GM23338 (cell line): ENCODE measurements at regions not wholly inside any gene's neighbourhood (a gene's known extent, or its start where the extent isn't known, plus 50 kb on each side); places are given as distances from the start of the nearest gene placed in this dataset.

Experiments
- ATAC-seq: fragments of 200-7000 bp; cut with Tn5 transposase; 3 replicates; pipeline ENCODE4 v1.9.1; 2020
- DNase-seq: peaks from one replicate; pipeline ENCODE4 v3.0.0-alpha.2; 2015; ENCODE audit warnings: low spot score
- H2AFZ ChIP-seq: fragments of 200-600 bp; sonication (generic); 2 replicates; pipeline ENCODE4 v1.8.0; 2016; ENCODE audit warnings: antibody characterized with exemption, mild to moderate bottlenecking, moderate library complexity
- H3F3A ChIP-seq: fragments of 200-600 bp; sonication (generic); replicated peaks from 2 replicates; pipeline ENCODE4 v1.8.0; 2017; ENCODE audit warnings: antibody characterized with exemption, mixed run types, low read depth
- H3K27ac ChIP-seq: fragments of 200-600 bp; sonication (generic); 2 replicates; pipeline ENCODE4 v1.6.1; 2016; ENCODE audit warnings: low read depth
- H3K27me3 ChIP-seq: fragments of 200-600 bp; sonication (generic); 2 replicates; pipeline ENCODE4 v1.8.0; 2016; ENCODE audit warnings: mild to moderate bottlenecking, mixed run types, moderate library complexity; ENCODE audit not compliant: insufficient read depth
- H3K36me3 ChIP-seq: fragments of 200-600 bp; sonication (generic); 2 replicates; pipeline ENCODE4 v1.8.0; 2016; ENCODE audit warnings: mild to moderate bottlenecking; ENCODE audit not compliant: insufficient read depth
- H3K4me1 ChIP-seq: fragments of 200-600 bp; sonication (generic); 2 replicates; pipeline ENCODE4 v1.8.0; 2016; ENCODE audit warnings: mild to moderate bottlenecking, moderate library complexity; ENCODE audit not compliant: insufficient read depth
- H3K4me2 ChIP-seq: fragments of 200-600 bp; sonication (generic); 2 replicates; pipeline ENCODE4 v1.7.1; 2017; ENCODE audit warnings: mixed run types
- H3K4me3 ChIP-seq: fragments of 200-600 bp; sonication (generic); 2 replicates; pipeline ENCODE4 v1.6.1; 2016; ENCODE audit warnings: mixed run types
- H3K79me2 ChIP-seq: fragments of 200-600 bp; sonication (generic); replicated peaks from 2 replicates; pipeline ENCODE4 v1.8.0; 2017; ENCODE audit warnings: mild to moderate bottlenecking; ENCODE audit not compliant: insufficient read depth
- H3K9me2 ChIP-seq: fragments of 200-600 bp; sonication (generic); 2 replicates; pipeline ENCODE4 v1.8.0; 2017; ENCODE audit not compliant: insufficient read depth
- H4K20me1 ChIP-seq: fragments of 200-600 bp; sonication (generic); replicated peaks from 2 replicates; pipeline ENCODE4 v1.8.0; 2017; ENCODE audit warnings: mild to moderate bottlenecking; ENCODE audit not compliant: insufficient read depth
- H3K27ac Mint-ChIP-seq: 2 replicates; pipeline ENCODE4 v1.8.0; 2020; ENCODE audit warnings: inconsistent platforms, mild to moderate bottlenecking, moderate library complexity, mixed read lengths
- H3K27me3 Mint-ChIP-seq: 3 replicates; pipeline ENCODE4 v1.8.0; 2022; ENCODE audit warnings: low read depth, mild to moderate bottlenecking, moderate library complexity, mixed read lengths, inconsistent platforms; ENCODE audit not compliant: insufficient read depth, poor library complexity
- H3K36me3 Mint-ChIP-seq: 3 replicates; pipeline ENCODE4 v1.8.0; 2021; ENCODE audit warnings: low read depth, mild to moderate bottlenecking, inconsistent platforms, moderate library complexity, mixed read lengths
- H3K4me1 Mint-ChIP-seq: 3 replicates; pipeline ENCODE4 v1.8.0; 2020; ENCODE audit warnings: mild to moderate bottlenecking, inconsistent platforms, mixed read lengths
- H3K4me3 Mint-ChIP-seq: 3 replicates; pipeline ENCODE4 v1.8.0; 2021; ENCODE audit warnings: moderate library complexity, mild to moderate bottlenecking, inconsistent platforms, mixed read lengths
- H3K9me3 Mint-ChIP-seq: 3 replicates; pipeline ENCODE4 v1.8.0; 2020; ENCODE audit warnings: moderate library complexity, mild to moderate bottlenecking, inconsistent platforms, mixed read lengths
- CREB1 ChIP-seq: fragments of 250-450 bp; sonication (Bioruptor Pico); IDR thresholded peaks from 2 replicates; pipeline ENCODE4 v1.5.0; 2020; ENCODE audit warnings: low read depth, mild to moderate bottlenecking, moderate library complexity
- CTCF ChIP-seq, 2 experiments: fragments of 200-600 bp in 1 of 2; sonication (generic) in 1 of 2; conservative IDR thresholded peaks; 2 replicates each; pipeline versions ENCODE4 v1.5.1 to v1.6.1; 2016 to 2017; ENCODE audit warnings: antibody characterized with exemption in 2 of 2, low read depth in 2 of 2, mild to moderate bottlenecking in 2 of 2, moderate library complexity in 1 of 2
- ETS1 ChIP-seq: IDR thresholded peaks from 2 replicates; pipeline ENCODE4 v1.6.1; 2016; ENCODE audit warnings: antibody characterized with exemption
- EZH2 ChIP-seq: fragments of 200-600 bp; sonication (generic); IDR thresholded peaks from one replicate; pipeline ENCODE4 v1.8.0; 2017; ENCODE audit warnings: antibody characterized with exemption, mild to moderate bottlenecking, low read depth; ENCODE audit not compliant: unreplicated experiment
- EZH2phosphoT487 ChIP-seq: fragments of 200-600 bp; sonication (generic); IDR thresholded peaks from one replicate; pipeline ENCODE4 v1.8.1; 2018; ENCODE audit warnings: antibody characterized with exemption; ENCODE audit not compliant: unreplicated experiment
- JUNB ChIP-seq: IDR thresholded peaks from one replicate; pipeline ENCODE4 v1.6.1; 2016; ENCODE audit warnings: antibody characterized with exemption; ENCODE audit not compliant: unreplicated experiment
- NANOG ChIP-seq: IDR thresholded peaks from 2 replicates; pipeline ENCODE4 v1.6.1; 2016; ENCODE audit warnings: antibody characterized with exemption, borderline replicate concordance
- POLR2AphosphoS5 ChIP-seq: IDR thresholded peaks from 2 replicates; pipeline ENCODE4 v1.6.1; 2016; ENCODE audit warnings: antibody characterized with exemption, low read depth
- REST ChIP-seq: IDR thresholded peaks from one replicate; pipeline ENCODE4 v1.6.1; 2018; ENCODE audit warnings: antibody characterized with exemption; ENCODE audit not compliant: unreplicated experiment
- STAT1 ChIP-seq: IDR thresholded peaks from one replicate; pipeline ENCODE4 v1.6.1; 2016; ENCODE audit warnings: antibody characterized with exemption; ENCODE audit not compliant: unreplicated experiment
- ZNF114 ChIP-seq: fragments of 250-450 bp; sonication (Bioruptor Pico); IDR thresholded peaks from 2 replicates; pipeline ENCODE4 v1.5.0; 2020; ENCODE audit warnings: mild to moderate bottlenecking, moderate library complexity
- ZNF331 ChIP-seq: fragments of 250-450 bp; sonication (Bioruptor Pico); IDR thresholded peaks from 2 replicates; pipeline ENCODE4 v1.5.0; 2020; ENCODE audit warnings: low read depth, mild to moderate bottlenecking, moderate library complexity
- TF ChIP-seq, protein P1 (sequence below): fragments of 250-450 bp; sonication (Bioruptor Pico); IDR thresholded peaks from 2 replicates; pipeline ENCODE4 v1.5.0; 2020; ENCODE audit warnings: mild to moderate bottlenecking, moderate library complexity

DNA sequence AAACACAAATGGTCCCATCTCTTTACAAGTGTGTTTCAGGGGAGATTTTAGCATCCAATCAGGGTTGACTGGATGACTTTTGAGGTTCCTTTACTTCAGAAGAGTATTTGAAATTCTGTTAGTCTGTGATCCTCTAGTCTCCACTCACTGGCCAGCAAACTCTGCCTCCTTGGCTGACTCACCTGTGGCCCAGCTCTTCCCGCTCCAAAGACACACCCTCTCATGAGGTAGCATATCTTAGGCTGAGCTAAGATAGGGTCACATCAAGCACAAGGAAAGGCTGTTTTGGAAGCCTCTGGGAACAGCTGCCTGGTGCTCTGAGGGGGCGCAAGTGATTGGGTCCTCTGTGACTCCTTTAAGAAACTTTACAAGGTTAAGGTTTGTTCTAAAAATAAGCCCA is 102.3 kb upstream of the FGGY start:
- no peak overlapping the region for H3K27ac Mint-ChIP-seq
- no peaks in the 10 kb centered on the region for H4K20me1 ChIP-seq
- no peaks in the 10 kb centered on the region for H3K27me3 ChIP-seq
- H3K36me3 ChIP-seq: 0 out of 2 replicates have a peak, but pooled peaks cover 3% of the 10 kb centered on the region
- no peak overlapping the region for H3K4me2 ChIP-seq
- peaks cover 10% of the 10 kb centered on the region; the same call in 1 of the 2 replicates for H3K9me2 ChIP-seq
- H3K27me3 Mint-ChIP-seq: no peaks in the 10 kb centered on the region
- H3K4me3 ChIP-seq: no peak overlapping the region
- H3K79me2 ChIP-seq: no peaks in the 10 kb centered on the region
- no peak overlapping the region for H3K4me3 Mint-ChIP-seq
- ATAC-seq (no peak), DNase-seq (no peak)
- peaks cover 4% of the 10 kb centered on the region; the same call in 1 of the 3 replicates for H3K36me3 Mint-ChIP-seq
- no peak overlapping the region for H2AFZ ChIP-seq
- no peaks in the 10 kb centered on the region for H3F3A ChIP-seq
- no peak overlapping the region for H3K27ac ChIP-seq
- H3K9me3 Mint-ChIP-seq: peaks cover 8% of the 10 kb centered on the region; the same call in 2 of the 3 replicates
- H3K4me1 Mint-ChIP-seq: peaks cover 1% of the 10 kb centered on the region; the same call in 2 of the 3 replicates
- TF ChIP-seq EZH2 (no peak), CREB1 (CRISPR knock-in tag) (no peak), ZNF331 (no peak), ZNF114 (no peak), CTCF (conservative IDR thresholded peaks at IDR 0.05; ENCODE audit: low read depth in 2 of 2) (no peak), POLR2AphosphoS5 (no peak), STAT1 (no peak), EZH2phosphoT487 (no peak), NANOG (no peak), REST (no peak), ETS1 (no peak), JUNB (no peak)
- TF ChIP-seq, protein P1, sequence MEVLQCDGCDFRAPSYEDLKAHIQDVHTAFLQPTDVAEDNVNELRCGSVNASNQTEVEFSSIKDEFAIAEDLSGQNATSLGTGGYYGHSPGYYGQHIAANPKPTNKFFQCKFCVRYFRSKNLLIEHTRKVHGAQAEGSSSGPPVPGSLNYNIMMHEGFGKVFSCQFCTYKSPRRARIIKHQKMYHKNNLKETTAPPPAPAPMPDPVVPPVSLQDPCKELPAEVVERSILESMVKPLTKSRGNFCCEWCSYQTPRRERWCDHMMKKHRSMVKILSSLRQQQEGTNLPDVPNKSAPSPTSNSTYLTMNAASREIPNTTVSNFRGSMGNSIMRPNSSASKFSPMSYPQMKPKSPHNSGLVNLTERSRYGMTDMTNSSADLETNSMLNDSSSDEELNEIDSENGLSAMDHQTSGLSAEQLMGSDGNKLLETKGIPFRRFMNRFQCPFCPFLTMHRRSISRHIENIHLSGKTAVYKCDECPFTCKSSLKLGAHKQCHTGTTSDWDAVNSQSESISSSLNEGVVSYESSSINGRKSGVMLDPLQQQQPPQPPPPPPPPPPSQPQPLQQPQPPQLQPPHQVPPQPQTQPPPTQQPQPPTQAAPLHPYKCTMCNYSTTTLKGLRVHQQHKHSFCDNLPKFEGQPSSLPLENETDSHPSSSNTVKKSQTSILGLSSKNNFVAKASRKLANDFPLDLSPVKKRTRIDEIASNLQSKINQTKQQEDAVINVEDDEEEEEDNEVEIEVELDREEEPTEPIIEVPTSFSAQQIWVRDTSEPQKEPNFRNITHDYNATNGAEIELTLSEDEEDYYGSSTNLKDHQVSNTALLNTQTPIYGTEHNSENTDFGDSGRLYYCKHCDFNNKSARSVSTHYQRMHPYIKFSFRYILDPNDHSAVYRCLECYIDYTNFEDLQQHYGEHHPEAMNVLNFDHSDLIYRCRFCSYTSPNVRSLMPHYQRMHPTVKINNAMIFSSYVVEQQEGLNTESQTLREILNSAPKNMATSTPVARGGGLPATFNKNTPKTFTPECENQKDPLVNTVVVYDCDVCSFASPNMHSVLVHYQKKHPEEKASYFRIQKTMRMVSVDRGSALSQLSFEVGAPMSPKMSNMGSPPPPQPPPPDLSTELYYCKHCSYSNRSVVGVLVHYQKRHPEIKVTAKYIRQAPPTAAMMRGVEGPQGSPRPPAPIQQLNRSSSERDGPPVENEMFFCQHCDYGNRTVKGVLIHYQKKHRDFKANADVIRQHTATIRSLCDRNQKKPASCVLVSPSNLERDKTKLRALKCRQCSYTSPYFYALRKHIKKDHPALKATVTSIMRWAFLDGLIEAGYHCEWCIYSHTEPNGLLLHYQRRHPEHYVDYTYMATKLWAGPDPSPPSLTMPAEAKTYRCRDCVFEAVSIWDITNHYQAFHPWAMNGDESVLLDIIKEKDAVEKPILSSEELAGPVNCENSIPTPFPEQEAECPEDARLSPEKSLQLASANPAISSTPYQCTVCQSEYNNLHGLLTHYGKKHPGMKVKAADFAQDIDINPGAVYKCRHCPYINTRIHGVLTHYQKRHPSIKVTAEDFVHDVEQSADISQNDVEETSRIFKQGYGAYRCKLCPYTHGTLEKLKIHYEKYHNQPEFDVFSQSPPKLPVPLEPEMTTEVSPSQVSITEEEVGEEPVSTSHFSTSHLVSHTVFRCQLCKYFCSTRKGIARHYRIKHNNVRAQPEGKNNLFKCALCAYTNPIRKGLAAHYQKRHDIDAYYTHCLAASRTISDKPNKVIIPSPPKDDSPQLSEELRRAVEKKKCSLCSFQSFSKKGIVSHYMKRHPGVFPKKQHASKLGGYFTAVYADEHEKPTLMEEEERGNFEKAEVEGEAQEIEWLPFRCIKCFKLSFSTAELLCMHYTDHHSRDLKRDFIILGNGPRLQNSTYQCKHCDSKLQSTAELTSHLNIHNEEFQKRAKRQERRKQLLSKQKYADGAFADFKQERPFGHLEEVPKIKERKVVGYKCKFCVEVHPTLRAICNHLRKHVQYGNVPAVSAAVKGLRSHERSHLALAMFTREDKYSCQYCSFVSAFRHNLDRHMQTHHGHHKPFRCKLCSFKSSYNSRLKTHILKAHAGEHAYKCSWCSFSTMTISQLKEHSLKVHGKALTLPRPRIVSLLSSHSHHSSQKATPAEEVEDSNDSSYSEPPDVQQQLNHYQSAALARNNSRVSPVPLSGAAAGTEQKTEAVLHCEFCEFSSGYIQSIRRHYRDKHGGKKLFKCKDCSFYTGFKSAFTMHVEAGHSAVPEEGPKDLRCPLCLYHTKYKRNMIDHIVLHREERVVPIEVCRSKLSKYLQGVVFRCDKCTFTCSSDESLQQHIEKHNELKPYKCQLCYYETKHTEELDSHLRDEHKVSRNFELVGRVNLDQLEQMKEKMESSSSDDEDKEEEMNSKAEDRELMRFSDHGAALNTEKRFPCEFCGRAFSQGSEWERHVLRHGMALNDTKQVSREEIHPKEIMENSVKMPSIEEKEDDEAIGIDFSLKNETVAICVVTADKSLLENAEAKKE (CRISPR knock-in tag): no peak
- H3K4me1 ChIP-seq: no peaks in the 10 kb centered on the region
